Endothelial cell of umbilical vein (primary cell): ENCODE measurements at regions not wholly inside any gene's neighbourhood (a gene's known extent, or its start where the extent isn't known, plus 50 kb on each side); places are given as distances from the start of the nearest gene placed in this dataset.

Experiments used
- BruUV-seq: library from RNA; stranded (reverse); fragments of 400-500 nt; replicated peaks from 2 replicates; lab custom pipeline; 2021; lab: Mats Ljungman, UMichigan
- CTCF ChIA-PET: fragments of 300-600, 350-600 bp; sonication (Branson Sonifier 250); formaldehyde crosslinking; loops from one replicate; lab custom pipeline; 2021; ENCODE audit warnings: antibody characterized with exemption, inconsistent platforms; lab: Charles Lee
- POLR2A ChIA-PET: fragments of 300-600, 350-600 bp; sonication (Branson Sonifier 250); formaldehyde crosslinking; loops from one replicate; lab custom pipeline; 2021; ENCODE audit warnings: antibody characterized with exemption, inconsistent platforms; lab: Charles Lee
- DNase-seq: peaks from one replicate; pipeline ENCODE4 v3.0.0-alpha.2; 2011; ENCODE audit warnings: low read depth, low spot score
- FAIRE-seq: peaks from 2 replicates; lab custom pipeline; 2011; peaks lifted over from hg19 to GRCh38; lab: Jason Lieb, UNC
- H2AFZ ChIP-seq: 2 replicates; pipeline ENCODE4 v1.6.0; 2012; ENCODE audit warnings: low read depth, low read length, control low read depth, inconsistent platforms
- H3K27ac ChIP-seq: 2 replicates; pipeline ENCODE4 v1.5.1; 2011; ENCODE audit warnings: low read depth, mild to moderate bottlenecking, control low read depth, low read length, moderate library complexity; ENCODE audit not compliant: insufficient read depth
- H3K27me3 ChIP-seq, 2 experiments: 2 replicates each; pipeline versions ENCODE4 v1.6.0 to v1.6.1; 2011; ENCODE audit warnings: low read length in 2 of 2, mixed read lengths in 1 of 2; ENCODE audit not compliant: control insufficient read depth in 2 of 2, insufficient read depth in 2 of 2
- H3K36me3 ChIP-seq, 2 experiments: 2 replicates in 1 of 2; 3 replicates in 1 of 2; pipeline ENCODE4 v1.5.1; 2011; ENCODE audit warnings: low read length in 2 of 2, mild to moderate bottlenecking in 1 of 2, moderate library complexity in 1 of 2; ENCODE audit not compliant: control insufficient read depth in 2 of 2, insufficient read depth in 2 of 2; ENCODE audit errors: extremely low read depth in 1 of 2
- H3K4me1 ChIP-seq: 3 replicates; pipeline ENCODE4 v1.5.1; 2011; ENCODE audit warnings: mild to moderate bottlenecking, low read length; ENCODE audit not compliant: control insufficient read depth, insufficient read depth; ENCODE audit errors: extremely low read depth
- H3K4me2 ChIP-seq: 2 replicates; pipeline ENCODE4 v1.6.1; 2011; ENCODE audit warnings: low read length, control low read depth, mixed read lengths; ENCODE audit not compliant: insufficient read depth
- H3K4me3 ChIP-seq, 3 experiments: fragments of 200-600 bp in 1 of 3; sonication (generic), shearing (Covaris generic) in 1 of 3; replicated peaks in 1 of 3; 2 replicates each; pipeline ENCODE4 v1.5.1; 2011 to 2016; ENCODE audit warnings: control low read depth in 3 of 3, low read length in 3 of 3, mild to moderate bottlenecking in 2 of 3, inconsistent platforms in 1 of 3, low read depth in 1 of 3, moderate library complexity in 1 of 3; ENCODE audit not compliant: insufficient read depth in 1 of 3
- H3K79me2 ChIP-seq: 2 replicates; pipeline ENCODE4 v1.6.0; 2012; ENCODE audit warnings: low read length, inconsistent platforms; ENCODE audit not compliant: control insufficient read depth, insufficient read depth
- H3K9ac ChIP-seq: replicated peaks from 2 replicates; pipeline ENCODE3; 2011; ENCODE audit warnings: low read length, control low read depth; ENCODE audit not compliant: insufficient read depth; ENCODE audit errors: extremely low read depth
- H3K9me1 ChIP-seq: replicated peaks from 3 replicates; pipeline ENCODE4 v1.6.0; 2011; ENCODE audit warnings: mild to moderate bottlenecking, low read length; ENCODE audit not compliant: control insufficient read depth, insufficient read depth; ENCODE audit errors: extremely low read depth
- H3K9me3 ChIP-seq: replicated peaks from 2 replicates; pipeline ENCODE4 v1.5.1; 2012; ENCODE audit warnings: low read length, inconsistent platforms; ENCODE audit not compliant: control insufficient read depth, insufficient read depth
- H4K20me1 ChIP-seq: replicated peaks from 2 replicates; pipeline ENCODE3; 2011; ENCODE audit warnings: mild to moderate bottlenecking, low read length; ENCODE audit not compliant: control insufficient read depth, insufficient read depth; ENCODE audit errors: extremely low read depth
- CTCF ChIP-seq, 2 donors: IDR thresholded peaks; 1 replicate in 1 of 2; 2 replicates in 1 of 2; pipeline ENCODE4 v1.5.1; 2011; ENCODE audit warnings: low read length in 2 of 2, mild to moderate bottlenecking in 2 of 2, moderate library complexity in 2 of 2, control low read depth in 1 of 2, inconsistent platforms in 1 of 2, low read depth in 1 of 2; ENCODE audit not compliant: insufficient read depth in 1 of 2; ENCODE audit errors: extremely low read depth in 1 of 2
- EZH2 ChIP-seq: IDR thresholded peaks from 2 replicates; pipeline ENCODE4 v1.6.1; 2012; ENCODE audit warnings: borderline replicate concordance, low read depth, mild to moderate bottlenecking, moderate library complexity, low read length, inconsistent platforms; ENCODE audit not compliant: severe bottlenecking
- FOS ChIP-seq: IDR thresholded peaks from 2 replicates; pipeline ENCODE4 v1.6.1; 2011; ENCODE audit warnings: mild to moderate bottlenecking, low read length, moderate library complexity, borderline replicate concordance; ENCODE audit not compliant: insufficient read depth
- GATA2 ChIP-seq: IDR thresholded peaks from 2 replicates; pipeline ENCODE4 v1.7.0; 2011; ENCODE audit warnings: low read depth, mild to moderate bottlenecking, moderate library complexity, mixed read lengths, low read length; ENCODE audit not compliant: insufficient read length, insufficient read depth
- JUN ChIP-seq: IDR thresholded peaks from 2 replicates; pipeline ENCODE4 v1.6.1; 2011; ENCODE audit warnings: borderline replicate concordance, low read depth; ENCODE audit not compliant: insufficient read length, insufficient read depth
- MAX ChIP-seq: IDR thresholded peaks from 2 replicates; pipeline ENCODE4 v1.6.1; 2011; ENCODE audit not compliant: insufficient read depth, insufficient read length
- MYC ChIP-seq: IDR thresholded peaks from one replicate; pipeline ENCODE4 v1.6.1; 2011; ENCODE audit warnings: mild to moderate bottlenecking, low read depth, low read length
- POLR2A ChIP-seq: IDR thresholded peaks from 2 replicates; pipeline ENCODE4 v1.6.1; 2012; ENCODE audit warnings: low read depth, mild to moderate bottlenecking, control low read depth, low read length
- POLR2AphosphoS5 ChIP-seq: IDR thresholded peaks from 2 replicates; pipeline ENCODE4 v1.6.1; 2012; ENCODE audit warnings: low read depth, mild to moderate bottlenecking, control low read depth, low read length, moderate library complexity; ENCODE audit not compliant: insufficient read depth
- dilution Hi-C: fragments of 300-500 bp; cut with MboI; formaldehyde crosslinking; loops from one replicate; pipeline ENCODE4 v1.15.0; 2019; ENCODE audit warnings: low sequenced_read_pairs; ENCODE audit not compliant: extremely low pct_ligation_motif_present
- intact Hi-C: fragments of 100-400 bp; cut with micrococcal nuclease; formaldehyde crosslinking; loops from one replicate; pipeline ENCODE4 v1.10.0; 2022

DNA sequence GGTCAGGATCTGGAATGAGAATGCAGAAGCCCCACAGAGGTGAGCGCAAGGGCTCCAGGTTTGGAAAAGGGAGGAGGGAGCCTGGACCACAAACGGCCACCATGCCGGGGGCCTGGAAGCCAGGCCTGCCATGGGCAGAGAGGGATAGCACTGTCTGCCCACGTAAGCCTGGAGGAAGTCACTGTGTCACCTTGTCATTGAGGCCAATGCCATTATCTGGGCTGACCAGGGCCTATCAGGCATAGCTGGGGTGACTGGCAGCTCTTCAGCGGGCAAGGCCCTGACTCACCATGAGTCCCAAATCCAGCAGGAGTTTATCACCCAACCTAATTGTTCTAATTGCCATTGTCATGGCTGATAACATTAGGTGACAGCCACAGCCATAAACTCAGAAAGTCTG lies 84.6 kb downstream of the MATN1 start:
- H3K4me3 ChIP-seq, result no peak overlapping the region
- no peak overlapping the region for H2AFZ ChIP-seq
- H3K4me2 ChIP-seq, result no peak overlapping the region
- dilution Hi-C loops, result no loop called here
- no peak overlapping the region for H3K9ac ChIP-seq
- FAIRE-seq, result no peak
- no peaks in the 10 kb centered on the region for H3K4me1 ChIP-seq
- TF ChIP-seq POLR2AphosphoS5 (no peak), MYC (no peak), JUN (no peak), MAX (no peak), CTCF (IDR thresholded peaks at IDR 0.05; ENCODE audit: extremely low read depth in 1 of 2, insufficient read depth in 1 of 2, low read depth in 1 of 2, low read length in 2 of 2) (no peak), GATA2 (no peak), POLR2A (no peak), EZH2 (no peak), FOS (no peak)
- ChIA-PET CTCF (no interaction called here), POLR2A (no interaction called here)
- intact Hi-C loops, result no loop called here
- no peaks in the 10 kb centered on the region for H3K36me3 ChIP-seq
- no peak overlapping the region for H3K27ac ChIP-seq
- no peaks in the 10 kb centered on the region for H3K27me3 ChIP-seq
- BruUV-seq, result no TSS peak
- H4K20me1 ChIP-seq, result no peaks in the 10 kb centered on the region
- H3K9me1 ChIP-seq, result no peaks in the 10 kb centered on the region
- no peaks in the 10 kb centered on the region for H3K79me2 ChIP-seq
- no peaks in the 10 kb centered on the region for H3K9me3 ChIP-seq
- no peak for DNase-seq
